H9 (cell line): ENCODE measurements at regions not wholly inside any gene's neighbourhood (a gene's known extent, or its start where the extent isn't known, plus 50 kb on each side); places are given as distances from the start of the nearest gene placed in this dataset.

Experiments used
- DNase-seq: peaks from one replicate; pipeline ENCODE4 v3.0.0-alpha.2; 2017
- H2AFZ ChIP-seq: one replicate; pipeline ENCODE4 v1.6.1; 2013; ENCODE audit warnings: mild to moderate bottlenecking, low read length, control low read depth, moderate library complexity
- H2AK5ac ChIP-seq: 2 replicates; pipeline ENCODE4 v1.6.1; 2013; ENCODE audit warnings: low read length, control low read depth, mixed read lengths; ENCODE audit not compliant: insufficient read length
- H2BK120ac ChIP-seq: one replicate; pipeline ENCODE4 v1.6.1; 2013; ENCODE audit warnings: low read depth, mild to moderate bottlenecking, low read length, control low read depth, inconsistent platforms; ENCODE audit not compliant: poor library complexity, severe bottlenecking
- H2BK12ac ChIP-seq: 2 replicates; pipeline ENCODE4 v1.6.1; 2013; ENCODE audit warnings: low read length, control low read depth, mixed read lengths, low read depth; ENCODE audit not compliant: insufficient read length
- H2BK15ac ChIP-seq: 2 replicates; pipeline ENCODE4 v1.6.1; 2013; ENCODE audit warnings: low read depth, low read length, control low read depth
- H2BK20ac ChIP-seq: one replicate; pipeline ENCODE4 v1.6.1; 2013; ENCODE audit warnings: low read depth, mild to moderate bottlenecking, low read length, control low read depth, inconsistent platforms; ENCODE audit not compliant: poor library complexity, severe bottlenecking
- H2BK5ac ChIP-seq: 2 replicates; pipeline ENCODE4 v1.6.1; 2013; ENCODE audit warnings: low read length, control low read depth, mixed read lengths; ENCODE audit not compliant: insufficient read length
- H3K14ac ChIP-seq: 2 replicates; pipeline ENCODE4 v1.6.1; 2013; ENCODE audit warnings: low read length, control low read depth; ENCODE audit not compliant: insufficient read depth
- H3K18ac ChIP-seq: 2 replicates; pipeline ENCODE4 v1.6.1; 2013; ENCODE audit warnings: low read depth, mild to moderate bottlenecking, mixed read lengths, low read length, control low read depth; ENCODE audit not compliant: insufficient read length
- H3K23ac ChIP-seq: 2 replicates; pipeline ENCODE4 v1.6.1; 2013; ENCODE audit warnings: low read length, control low read depth, mixed read lengths, low read depth; ENCODE audit not compliant: insufficient read length
- H3K23me2 ChIP-seq: 2 replicates; pipeline ENCODE4 v1.6.1; 2013; ENCODE audit warnings: low read depth, mild to moderate bottlenecking, mixed read lengths, low read length, control low read depth; ENCODE audit not compliant: insufficient read length, poor library complexity, severe bottlenecking
- H3K27ac ChIP-seq: 2 replicates; pipeline ENCODE4 v1.5.1; 2013; ENCODE audit warnings: low read length, control low read depth, mixed read lengths, low read depth; ENCODE audit not compliant: insufficient read length
- H3K27me3 ChIP-seq: 2 replicates; pipeline ENCODE4 v1.6.1; 2013; ENCODE audit warnings: low read length, control low read depth, inconsistent platforms; ENCODE audit not compliant: insufficient read depth
- H3K4ac ChIP-seq: 2 replicates; pipeline ENCODE4 v1.6.1; 2013; ENCODE audit warnings: low read depth, mild to moderate bottlenecking, control low read depth, inconsistent platforms, low read length, moderate library complexity
- H3K4me1 ChIP-seq: 2 replicates; pipeline ENCODE4 v1.6.1; 2013; ENCODE audit warnings: low read length, control low read depth, inconsistent platforms; ENCODE audit not compliant: insufficient read depth
- H3K4me2 ChIP-seq: 2 replicates; pipeline ENCODE4 v1.6.1; 2013; ENCODE audit warnings: low read length, control low read depth, mixed read lengths; ENCODE audit not compliant: insufficient read length, insufficient read depth
- H3K56ac ChIP-seq: 2 replicates; pipeline ENCODE4 v1.6.1; 2013; ENCODE audit warnings: low read depth, mild to moderate bottlenecking, mixed read lengths, low read length, control low read depth; ENCODE audit not compliant: insufficient read length
- H3K79me1 ChIP-seq: 2 replicates; pipeline ENCODE4 v1.6.1; 2013; ENCODE audit warnings: low read depth, mild to moderate bottlenecking, moderate library complexity, low read length, control low read depth, inconsistent platforms; ENCODE audit not compliant: insufficient read depth, poor library complexity, severe bottlenecking
- H3K79me2 ChIP-seq: 2 replicates; pipeline ENCODE4 v1.6.1; 2013; ENCODE audit warnings: low read length, control low read depth, inconsistent platforms; ENCODE audit not compliant: insufficient read depth
- H3K9ac ChIP-seq: 2 replicates; pipeline ENCODE4 v1.6.1; 2013; ENCODE audit warnings: low read length, control low read depth, mixed read lengths; ENCODE audit not compliant: insufficient read length; ENCODE audit errors: extremely low read depth
- H3K9me3 ChIP-seq: one replicate; pipeline ENCODE4 v1.6.1; 2013; ENCODE audit warnings: low read depth, low read length, inconsistent platforms; ENCODE audit not compliant: control insufficient read depth
- H3T11ph ChIP-seq: one replicate; pipeline ENCODE4 v1.6.1; 2013; ENCODE audit warnings: mild to moderate bottlenecking, low read length, control low read depth, inconsistent platforms
- H4K20me1 ChIP-seq: one replicate; pipeline ENCODE4 v1.6.1; 2013; ENCODE audit not compliant: control insufficient read depth, insufficient read length, insufficient read depth
- H4K5ac ChIP-seq: 2 replicates; pipeline ENCODE4 v1.6.1; 2013; ENCODE audit warnings: low read depth, mild to moderate bottlenecking, mixed read lengths, low read length, control low read depth; ENCODE audit not compliant: insufficient read length
- H4K8ac ChIP-seq: replicated peaks from 2 replicates; pipeline ENCODE4 v1.6.1; 2013; ENCODE audit warnings: low read length, control low read depth, mixed read lengths, low read depth; ENCODE audit not compliant: insufficient read length
- H4K91ac ChIP-seq: 2 replicates; pipeline ENCODE4 v1.6.1; 2013; ENCODE audit warnings: low read depth, mild to moderate bottlenecking, moderate library complexity, mixed read lengths, low read length, control low read depth; ENCODE audit not compliant: insufficient read length
- H3K27ac Mint-ChIP-seq, 3 experiments: 2 replicates in 2 of 3; 3 replicates in 1 of 3; pipeline ENCODE4 v1.8.0; 2020 to 2021; ENCODE audit warnings: mixed read lengths in 3 of 3, mild to moderate bottlenecking in 1 of 3, moderate library complexity in 1 of 3
- H3K27me3 Mint-ChIP-seq: 2 replicates; pipeline ENCODE4 v1.8.0; 2021; ENCODE audit warnings: low read depth, mild to moderate bottlenecking, moderate library complexity, mixed read lengths
- H3K36me3 Mint-ChIP-seq, 3 experiments: 2 replicates in 2 of 3; 3 replicates in 1 of 3; pipeline ENCODE4 v1.8.0; 2020 to 2021; ENCODE audit warnings: low read depth in 3 of 3, mixed read lengths in 3 of 3; ENCODE audit not compliant: insufficient read depth in 1 of 3
- H3K4me1 Mint-ChIP-seq, 2 experiments: 2 replicates each; pipeline ENCODE4 v1.8.0; 2020; ENCODE audit warnings: mixed read lengths in 2 of 2
- H3K4me3 Mint-ChIP-seq, 2 experiments: 2 replicates in 1 of 2; 3 replicates in 1 of 2; pipeline ENCODE4 v1.8.0; 2020 to 2021; ENCODE audit warnings: mild to moderate bottlenecking in 2 of 2, mixed read lengths in 2 of 2, moderate library complexity in 1 of 2
- H3K9me3 Mint-ChIP-seq, 2 experiments: 2 replicates in 1 of 2; 3 replicates in 1 of 2; pipeline ENCODE4 v1.8.0; 2020; ENCODE audit warnings: mild to moderate bottlenecking in 2 of 2, mixed read lengths in 2 of 2, moderate library complexity in 1 of 2
- CTCF ChIP-seq: fragments of 200-600 bp; sonication (generic); conservative IDR thresholded peaks from 3 replicates; pipeline ENCODE4 v1.8.0; 2021; ENCODE audit warnings: antibody characterized with exemption, mild to moderate bottlenecking
- WGBS: extraction: QIAGEN DNeasy Blood & Tissue Kit; methylation state at CpG from one replicate; pipeline ENCODE4 v1.1.7; 2013; ENCODE audit warnings: missing lambda C conversion rate, low lambda C conversion rate, mixed read lengths; ENCODE audit not compliant: insufficient read length; ENCODE audit errors: extremely low coverage; 5-methylcytosine and 5-hydroxymethylcytosine counted together

GRCh38 chr5:125725691-125726090, 697.5 kb upstream of the GRAMD2B start:
- no peak overlapping the region for H3K23ac ChIP-seq
- no peak overlapping the region for H3T11ph ChIP-seq
- H2AK5ac ChIP-seq, result no peak overlapping the region
- no peak overlapping the region for H2BK120ac ChIP-seq
- H3K9ac ChIP-seq, result no peak overlapping the region
- Mint-ChIP-seq H3K4me1 (no peaks in the 10 kb centered on the region), H3K27me3 (no peaks in the 10 kb centered on the region), H3K9me3 (peaks cover 7 to 10% of the 10 kb centered on the region in 2 experiments; a peak in 4 of 5 replicates), H3K36me3 (peaks cover 0 to 12% (median 4%) of the 10 kb centered on the region in 3 experiments; a peak in 3 of 7 replicates), H3K27ac (no peak overlapping the region), H3K4me3 (no peak overlapping the region)
- no peak overlapping the region for H4K5ac ChIP-seq
- no peaks in the 10 kb centered on the region for H3K79me2 ChIP-seq
- H3K23me2 ChIP-seq, result no peaks in the 10 kb centered on the region
- TF ChIP-seq CTCF, result no peak
- no peak overlapping the region for H4K8ac ChIP-seq
- no peaks in the 10 kb centered on the region for H3K4me1 ChIP-seq
- no peaks in the 10 kb centered on the region for H3K27me3 ChIP-seq
- no peak overlapping the region for H3K27ac ChIP-seq
- no peak overlapping the region for H3K4ac ChIP-seq
- no peak overlapping the region for H4K91ac ChIP-seq
- H3K79me1 ChIP-seq, result no peaks in the 10 kb centered on the region
- no peak overlapping the region for H2BK15ac ChIP-seq
- no peak overlapping the region for H3K56ac ChIP-seq
- no peak overlapping the region for H3K18ac ChIP-seq
- WGBS, result no CpG with 5 or more reads among the region's 4 CpGs
- no peak overlapping the region for H2BK12ac ChIP-seq
- H3K4me2 ChIP-seq, result no peak overlapping the region
- H2AFZ ChIP-seq, result no peak overlapping the region
- DNase-seq, result no peak
- no peak overlapping the region for H3K14ac ChIP-seq
- H2BK20ac ChIP-seq, result no peak overlapping the region
- H3K9me3 ChIP-seq, result no peaks in the 10 kb centered on the region
- no peaks in the 10 kb centered on the region for H4K20me1 ChIP-seq
- H2BK5ac ChIP-seq, result no peak overlapping the region
